ENCODE measurements at regions not wholly inside any gene's neighbourhood (a gene's known extent, or its start where the extent isn't known, plus 50 kb on each side); places are given as distances from the start of the nearest gene placed in this dataset.

- in situ Hi-C loops (cut with HindIII; ENCODE audit: low pct_unique_long_range_greater_than_20kb, low sequenced_read_pairs): no loop called here
- no peak for DNase-seq (ENCODE audit: low read depth, low spot score)
Measured at GRCh38 chr4:122671919-122672490, 51.1 kb upstream of the IL21 start.

GRCh38 chr4:122673252-122673651, 52.4 kb upstream of the IL21 start:
- peak; percentile 55 for DNase-seq (ENCODE audit: low read depth, low spot score)

GRCh38 chr4:122674371-122674770, 53.5 kb upstream of the IL21 start:
- in situ Hi-C loops (cut with HindIII; ENCODE audit: low pct_unique_long_range_greater_than_20kb, low sequenced_read_pairs): no loop called here
- DNase-seq (ENCODE audit: low read depth, low spot score): no peak

More at GRCh38 chr4:122673252-122673651, 52.4 kb upstream of the IL21 start:
- in situ Hi-C loops (cut with HindIII; ENCODE audit: low pct_unique_long_range_greater_than_20kb, low sequenced_read_pairs): no loop called here

GRCh38 chr4:122679317-122679716, 53.2 kb upstream of the BBS12 start:
- no peak for DNase-seq (ENCODE audit: low read depth, low spot score)
- in situ Hi-C loops (cut with HindIII; ENCODE audit: low pct_unique_long_range_greater_than_20kb, low sequenced_read_pairs): no loop called here

- in situ Hi-C loops (cut with HindIII; ENCODE audit: low pct_unique_long_range_greater_than_20kb, low sequenced_read_pairs): no loop called here
- DNase-seq (ENCODE audit: low read depth, low spot score): no peak
Measured at GRCh38 chr4:122679946-122680345, 52.6 kb upstream of the BBS12 start.

- no peak for DNase-seq (ENCODE audit: low read depth, low spot score)
- in situ Hi-C loops (cut with HindIII; ENCODE audit: low pct_unique_long_range_greater_than_20kb, low sequenced_read_pairs): no loop called here
Measured at GRCh38 chr4:122681568-122681967, 50.9 kb upstream of the BBS12 start.

All from SK-MEL-5 (cell line).